C4-2B (cell line): ENCODE measurements at regions not wholly inside any gene's neighbourhood (a gene's known extent, or its start where the extent isn't known, plus 50 kb on each side); places are given as distances from the start of the nearest gene placed in this dataset.

Experiments used
- ZFX ChIP-seq: fragments of 450-650 bp; IDR thresholded peaks from 2 replicates; pipeline ENCODE4 v1.6.1; 2017
- TF ChIP-seq, protein P1 (sequence below): fragments of 450-650 bp; conservative IDR thresholded peaks from 2 replicates; pipeline ENCODE4 v1.5.1; 2017; ENCODE audit warnings: mild to moderate bottlenecking

DNA sequence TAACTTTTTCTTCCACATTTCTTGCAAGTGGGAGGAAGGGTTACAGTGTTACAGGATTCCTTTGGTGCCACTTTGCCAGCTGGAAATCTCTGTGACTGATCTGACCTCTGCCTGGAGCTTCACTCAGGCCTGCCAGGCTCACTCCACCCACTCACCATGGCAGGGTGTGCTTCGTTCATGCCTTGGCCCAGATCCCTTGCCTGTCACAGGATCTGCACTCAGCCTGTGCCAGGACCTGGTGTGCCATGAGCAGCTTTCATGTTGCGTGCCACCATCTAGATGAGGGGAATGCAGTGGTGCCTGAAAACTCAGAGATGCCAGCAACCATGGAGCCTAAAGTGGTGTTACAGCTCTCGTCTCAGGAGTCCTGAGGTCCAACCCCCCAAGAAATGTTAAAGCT, 2596.4 kb downstream of the PCDH7 start:
- TF ChIP-seq, protein P1, sequence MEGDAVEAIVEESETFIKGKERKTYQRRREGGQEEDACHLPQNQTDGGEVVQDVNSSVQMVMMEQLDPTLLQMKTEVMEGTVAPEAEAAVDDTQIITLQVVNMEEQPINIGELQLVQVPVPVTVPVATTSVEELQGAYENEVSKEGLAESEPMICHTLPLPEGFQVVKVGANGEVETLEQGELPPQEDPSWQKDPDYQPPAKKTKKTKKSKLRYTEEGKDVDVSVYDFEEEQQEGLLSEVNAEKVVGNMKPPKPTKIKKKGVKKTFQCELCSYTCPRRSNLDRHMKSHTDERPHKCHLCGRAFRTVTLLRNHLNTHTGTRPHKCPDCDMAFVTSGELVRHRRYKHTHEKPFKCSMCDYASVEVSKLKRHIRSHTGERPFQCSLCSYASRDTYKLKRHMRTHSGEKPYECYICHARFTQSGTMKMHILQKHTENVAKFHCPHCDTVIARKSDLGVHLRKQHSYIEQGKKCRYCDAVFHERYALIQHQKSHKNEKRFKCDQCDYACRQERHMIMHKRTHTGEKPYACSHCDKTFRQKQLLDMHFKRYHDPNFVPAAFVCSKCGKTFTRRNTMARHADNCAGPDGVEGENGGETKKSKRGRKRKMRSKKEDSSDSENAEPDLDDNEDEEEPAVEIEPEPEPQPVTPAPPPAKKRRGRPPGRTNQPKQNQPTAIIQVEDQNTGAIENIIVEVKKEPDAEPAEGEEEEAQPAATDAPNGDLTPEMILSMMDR, result no peak
- TF ChIP-seq ZFX, result no peak
